H1 (cell line): ENCODE measurements at regions not wholly inside any gene's neighbourhood (a gene's known extent, or its start where the extent isn't known, plus 50 kb on each side); places are given as distances from the start of the nearest gene placed in this dataset.

Experiments
- CTCF ChIA-PET: fragments of 300-600 bp; sonication (Branson Sonifier 250); formaldehyde crosslinking; loops from one replicate; lab custom pipeline; 2021; ENCODE audit not compliant: partially characterized antibody; lab: Charles Lee
- POLR2A ChIA-PET: fragments of 300-600 bp; sonication (Branson Sonifier 250); formaldehyde crosslinking; loops from one replicate; lab custom pipeline; 2021; ENCODE audit warnings: inconsistent platforms; ENCODE audit not compliant: partially characterized antibody; lab: Charles Lee
- DNase-seq, 2 experiments: peaks; one replicate each; pipeline versions ENCODE4 v3.0.0 to v3.0.0-alpha.2; 2010 to 2022; ENCODE audit warnings: low spot score in 2 of 2, low read depth in 1 of 2, mixed read lengths in 1 of 2
- FAIRE-seq: peaks from 2 replicates; lab custom pipeline; 2011; peaks lifted over from hg19 to GRCh38; lab: Jason Lieb, UNC
- H2AFZ ChIP-seq: 2 replicates; pipeline ENCODE4 v1.8.1; 2012; ENCODE audit warnings: low read length, inconsistent platforms
- H2AK5ac ChIP-seq: 2 replicates; pipeline ENCODE4 v1.6.1; 2013; ENCODE audit warnings: low read depth, low read length
- H2BK120ac ChIP-seq: replicated peaks from 2 replicates; pipeline ENCODE3; 2013; ENCODE audit warnings: low read depth, low read length, inconsistent platforms
- H2BK12ac ChIP-seq: 2 replicates; pipeline ENCODE4 v1.6.1; 2013; ENCODE audit warnings: low read depth, low read length
- H2BK15ac ChIP-seq: 2 replicates; pipeline ENCODE4 v1.6.1; 2013; ENCODE audit warnings: low read length
- H2BK20ac ChIP-seq: 2 replicates; pipeline ENCODE4 v1.6.1; 2013; ENCODE audit warnings: low read length
- H2BK5ac ChIP-seq: 2 replicates; pipeline ENCODE4 v1.6.1; 2013; ENCODE audit warnings: low read depth, low read length
- H3K14ac ChIP-seq: 2 replicates; pipeline ENCODE4 v1.6.1; 2013; ENCODE audit warnings: inconsistent platforms; ENCODE audit not compliant: insufficient read length
- H3K18ac ChIP-seq: 2 replicates; pipeline ENCODE4 v1.6.1; 2013; ENCODE audit warnings: low read length; ENCODE audit errors: extremely low read depth
- H3K23ac ChIP-seq: 2 replicates; pipeline ENCODE4 v1.6.1; 2013; ENCODE audit warnings: inconsistent platforms; ENCODE audit not compliant: insufficient read length
- H3K23me2 ChIP-seq: 2 replicates; pipeline ENCODE4 v1.6.1; 2013; ENCODE audit warnings: low read depth, low read length
- H3K27ac ChIP-seq: 2 replicates; pipeline ENCODE4 v1.6.1; 2011; ENCODE audit warnings: low read depth, low read length, inconsistent platforms
- H3K27me3 ChIP-seq, 4 experiments: replicated peaks in 1 of 4; 1 replicate in 1 of 4; 2 replicates in 3 of 4; pipeline versions ENCODE4 v1.6.1 to v1.8.1; 2011 to 2013; ENCODE audit warnings: low read length in 3 of 4, mild to moderate bottlenecking in 3 of 4, inconsistent platforms in 2 of 4, mixed read lengths in 2 of 4, moderate library complexity in 1 of 4; ENCODE audit not compliant: control insufficient read depth in 3 of 4, insufficient read depth in 3 of 4; ENCODE audit errors: extremely low read depth in 1 of 4
- H3K36me3 ChIP-seq, 4 experiments: 2 replicates each; pipeline versions ENCODE4 v1.6.1 to v1.8.1; 2011 to 2013; ENCODE audit warnings: mild to moderate bottlenecking in 4 of 4, low read length in 3 of 4, moderate library complexity in 2 of 4, control low read depth in 1 of 4, inconsistent platforms in 1 of 4; ENCODE audit not compliant: insufficient read depth in 4 of 4, control insufficient read depth in 2 of 4
- H3K4ac ChIP-seq: replicated peaks from 2 replicates; pipeline ENCODE3; 2013; ENCODE audit warnings: low read length, low read depth, mixed read lengths, inconsistent platforms; ENCODE audit not compliant: insufficient read length
- H3K4me1 ChIP-seq, 4 experiments: replicated peaks in 1 of 4; 1 replicate in 1 of 4; 2 replicates in 3 of 4; pipeline versions ENCODE4 v1.6.1 to v1.8.1; 2011 to 2013; ENCODE audit warnings: low read length in 3 of 4, inconsistent platforms in 2 of 4, mixed read lengths in 1 of 4; ENCODE audit not compliant: insufficient read depth in 4 of 4, control insufficient read depth in 3 of 4
- H3K4me2 ChIP-seq, 2 experiments: 2 replicates each; pipeline versions ENCODE4 v1.6.1 to v1.8.1; 2011 to 2013; ENCODE audit warnings: low read depth in 2 of 2, low read length in 2 of 2, control low read depth in 1 of 2, inconsistent platforms in 1 of 2, mild to moderate bottlenecking in 1 of 2; ENCODE audit not compliant: insufficient read depth in 1 of 2
- H3K4me3 ChIP-seq, 4 experiments: fragments of 200-600, 300-600 bp in 1 of 4; sonication (generic), shearing (Covaris generic), sonication (Bioruptor Twin) in 1 of 4; 2 replicates each; pipeline versions ENCODE4 v1.5.1 to v1.8.1; 2011 to 2016; ENCODE audit warnings: low read length in 4 of 4, low read depth in 3 of 4, control low read depth in 2 of 4, inconsistent platforms in 2 of 4, mild to moderate bottlenecking in 2 of 4, mixed read lengths in 1 of 4, moderate library complexity in 1 of 4; ENCODE audit not compliant: insufficient read depth in 2 of 4; ENCODE audit errors: extremely low read depth in 1 of 4
- H3K56ac ChIP-seq: replicated peaks from 2 replicates; pipeline ENCODE3; 2013; ENCODE audit warnings: low read depth, mild to moderate bottlenecking, mixed read lengths, low read length, inconsistent platforms; ENCODE audit not compliant: insufficient read length
- H3K79me1 ChIP-seq: 2 replicates; pipeline ENCODE4 v1.6.1; 2013; ENCODE audit warnings: low read depth, low read length, control low read depth
- H3K79me2 ChIP-seq, 2 experiments: 2 replicates each; pipeline versions ENCODE4 v1.6.1 to v1.8.1; 2012 to 2013; ENCODE audit warnings: low read length in 2 of 2, mild to moderate bottlenecking in 2 of 2, inconsistent platforms in 1 of 2; ENCODE audit not compliant: insufficient read depth in 2 of 2, control insufficient read depth in 1 of 2
- H3K9ac ChIP-seq, 4 experiments: replicated peaks in 1 of 4; 1 replicate in 1 of 4; 2 replicates in 3 of 4; pipeline versions ENCODE4 v1.6.1 to v1.8.1; 2011 to 2013; ENCODE audit warnings: low read depth in 3 of 4, low read length in 3 of 4, control low read depth in 2 of 4, mild to moderate bottlenecking in 2 of 4, moderate library complexity in 2 of 4, inconsistent platforms in 1 of 4; ENCODE audit errors: extremely low read depth in 1 of 4
- H3K9me3 ChIP-seq, 2 experiments: 2 replicates each; pipeline versions ENCODE4 v1.6.1 to v1.8.1; 2012 to 2013; ENCODE audit warnings: mild to moderate bottlenecking in 2 of 2, moderate library complexity in 2 of 2, control low read depth in 1 of 2, inconsistent platforms in 1 of 2, low read depth in 1 of 2, low read length in 1 of 2, mixed read lengths in 1 of 2; ENCODE audit not compliant: insufficient read depth in 2 of 2
- H4K20me1 ChIP-seq, 2 experiments: replicated peaks in 1 of 2; 2 replicates each; pipeline versions ENCODE3 to v1.8.1; 2011 to 2013; ENCODE audit warnings: inconsistent platforms in 2 of 2, low read length in 2 of 2, mild to moderate bottlenecking in 1 of 2; ENCODE audit not compliant: insufficient read depth in 2 of 2, control insufficient read depth in 1 of 2
- H4K5ac ChIP-seq: 2 replicates; pipeline ENCODE4 v1.6.1; 2013; ENCODE audit warnings: low read length, low read depth, mixed read lengths, inconsistent platforms; ENCODE audit not compliant: insufficient read length
- H4K8ac ChIP-seq: 2 replicates; pipeline ENCODE4 v1.8.0; 2013; ENCODE audit warnings: mild to moderate bottlenecking, moderate library complexity, low read length, inconsistent platforms; ENCODE audit not compliant: insufficient read depth; ENCODE audit errors: extremely low read depth
- H4K91ac ChIP-seq: replicated peaks from 2 replicates; pipeline ENCODE3; 2013; ENCODE audit warnings: low read length, mixed read lengths, inconsistent platforms; ENCODE audit not compliant: insufficient read length
- CEBPB ChIP-seq: IDR thresholded peaks from 2 replicates; pipeline ENCODE4 v1.6.1; 2012; ENCODE audit warnings: low read depth, low read length
- SRF ChIP-seq: IDR thresholded peaks from 2 replicates; pipeline ENCODE4 v1.6.1; 2011; ENCODE audit warnings: mild to moderate bottlenecking, low read depth, low read length, moderate library complexity
- WGBS, 2 experiments: shearing (Covaris generic) in 1 of 2; methylation state at CpG; one replicate each; pipeline versions ENCODE4 v1.1.6 to v1.1.7; 2013 to 2015; ENCODE audit warnings: low lambda C conversion rate in 2 of 2, mixed read lengths in 2 of 2, inconsistent platforms in 1 of 2, low coverage in 1 of 2, missing lambda C conversion rate in 1 of 2; ENCODE audit not compliant: insufficient replicate concordance in 2 of 2, insufficient coverage in 1 of 2, insufficient read length in 1 of 2; ENCODE audit errors: extremely low coverage in 1 of 2, missing lambda C conversion rate in 1 of 2; 5-methylcytosine and 5-hydroxymethylcytosine counted together

DNA sequence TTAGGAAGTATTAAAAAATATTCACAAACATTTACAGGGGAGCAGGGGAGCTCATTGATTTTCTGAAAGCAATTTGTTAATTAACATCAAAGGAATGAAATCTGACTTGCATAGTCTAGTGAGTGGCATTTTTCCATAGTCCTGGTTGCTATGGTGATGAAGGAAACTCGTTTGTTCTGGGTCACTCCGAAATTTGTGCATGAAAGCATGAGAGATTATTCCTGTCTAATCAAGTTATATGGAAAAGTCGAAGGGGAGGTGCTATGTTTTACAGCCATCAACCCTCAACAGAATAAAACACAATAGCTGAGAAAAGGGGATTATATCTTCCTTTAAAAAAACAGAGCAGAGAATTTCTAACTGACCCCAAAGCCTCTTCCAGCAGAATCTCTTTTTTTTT lies 1495.7 kb upstream of the WWC1 start:
- Histone ChIP-seq H3K27me3 (no peaks in the 10 kb centered on the region), H3K9me3 (no peaks in the 10 kb centered on the region; a peak in 1 of 4 replicates), H3K79me2 (no peaks in the 10 kb centered on the region), H3K14ac (no peak overlapping the region), H2AFZ (no peak overlapping the region), H3K27ac (no peak overlapping the region), H3K36me3 (no peaks in the 10 kb centered on the region), H3K79me1 (no peaks in the 10 kb centered on the region), H3K18ac (no peak overlapping the region), H4K5ac (no peak overlapping the region)
- POLR2A ChIA-PET = no interaction called here
- FAIRE-seq = no peak
- TF ChIP-seq SRF (no peak), CEBPB (no peak)
- TF ChIP-seq, all 59 proteins: peak for 0
- Histone ChIP-seq H4K8ac (no peak overlapping the region), H2BK20ac (no peak overlapping the region), H3K23me2 (no peaks in the 10 kb centered on the region), H2BK15ac (no peak overlapping the region), H2BK5ac (no peak overlapping the region), H4K91ac (no peak overlapping the region), H3K4me3 (no peak overlapping the region), H2AK5ac (no peak overlapping the region), H2BK120ac (no peak overlapping the region), H3K4me2 (no peak overlapping the region), H3K23ac (no peak overlapping the region), H3K9ac (no peak overlapping the region), H3K4ac (no peak overlapping the region), H3K4me1 (no peaks in the 10 kb centered on the region), H2BK12ac (no peak overlapping the region), H4K20me1 (no peaks in the 10 kb centered on the region), H3K56ac (no peak overlapping the region)
- DNase-seq = no peak
- CTCF ChIA-PET = interaction anchor here (1.2 kb wide), 1 partner anchor 253 kb away, joined by 3 read pairs; no protein-coding TSS in a partner anchor
- WGBS, 2 experiments = 88% methylated on average over 3 of the region's 3 CpGs; no CpG with 5 or more reads in 1 of the 2 experiments
